ENCODE measurements at regions not wholly inside any gene's neighbourhood (a gene's known extent, or its start where the extent isn't known, plus 50 kb on each side); places are given as distances from the start of the nearest gene placed in this dataset.

DNA sequence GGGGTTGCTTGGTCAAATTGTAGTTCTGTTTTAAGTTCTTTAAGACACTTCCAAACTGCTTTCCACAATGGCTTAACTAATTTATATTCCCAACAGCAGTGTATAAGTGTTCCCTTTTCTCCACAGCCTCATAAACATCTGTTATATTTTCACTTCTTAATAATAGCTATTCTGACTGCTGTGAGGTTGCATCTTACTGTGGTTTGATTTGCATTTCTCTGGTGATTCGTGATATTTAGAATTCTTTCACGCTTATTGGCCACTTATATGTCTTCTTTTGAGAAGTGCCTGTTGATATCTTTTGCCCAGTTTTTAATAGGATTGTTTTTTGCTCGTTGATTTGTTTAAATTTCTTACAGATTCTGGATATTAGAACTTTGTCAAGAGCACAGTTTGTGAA, 278.6 kb upstream of the ITM2A start:
- Histone ChIP-seq H3K4me1 (ENCODE audit: control insufficient read depth in 2 of 2, insufficient read depth in 2 of 2, low read length in 2 of 2) (no peaks in the 10 kb centered on the region), H3K4me3 (ENCODE audit: low read length) (no peak overlapping the region), H3K27ac (ENCODE audit: low read depth, low read length) (no peak overlapping the region), H3K27me3 (ENCODE audit: control insufficient read depth in 2 of 2, insufficient read depth in 2 of 2, low read length in 2 of 2) (no peaks in the 10 kb centered on the region), H3K9me3 (ENCODE audit: control insufficient read depth in 2 of 3, low read length in 3 of 3) (no peaks in the 10 kb centered on the region), H3K36me3 (ENCODE audit: control insufficient read depth in 2 of 3, insufficient read depth in 3 of 3, low read length in 3 of 3) (no peaks in the 10 kb centered on the region)
- peaks cover 0 to under 1% (median 0%) of the 10 kb centered on the region in 5 donors for H3K27me3 Mint-ChIP-seq
- H3K4me3 Mint-ChIP-seq, result no peak overlapping the region
- DNase-seq (no peak), ATAC-seq (no peak)
- no peaks in the 10 kb centered on the region for H3K9me3 Mint-ChIP-seq
- no peaks in the 10 kb centered on the region for H3K4me1 Mint-ChIP-seq
- ChIA-PET POLR2A (no interaction called here), CTCF (no interaction called here)
- intact Hi-C loops (cut with micrococcal nuclease), result no loop called here
- H3K36me3 Mint-ChIP-seq, result no peaks in the 10 kb centered on the region
- no peak overlapping the region for H3K27ac Mint-ChIP-seq

GRCh38 chrX:79631526-79631925, 264.4 kb upstream of the ITM2A start:
- CTCF ChIA-PET, result no interaction called here
- Mint-ChIP-seq H3K4me1 (no peaks in the 10 kb centered on the region), H3K4me3 (no peak overlapping the region), H3K27ac (no peak overlapping the region), H3K9me3 (peaks cover 0 to 3% (median 0%) of the 10 kb centered on the region in 11 donors), H3K27me3 (peaks cover 0 to 8% (median 0%) of the 10 kb centered on the region in 5 donors), H3K36me3 (no peaks in the 10 kb centered on the region)
- H3K36me3 ChIP-seq (ENCODE audit: control insufficient read depth in 2 of 3, insufficient read depth in 3 of 3, low read length in 3 of 3), result no peaks in the 10 kb centered on the region
- no peak for DNase-seq
- H3K9me3 ChIP-seq (ENCODE audit: control insufficient read depth in 2 of 3, low read length in 3 of 3), result no peaks in the 10 kb centered on the region
- no peak for ATAC-seq
- H3K27me3 ChIP-seq (ENCODE audit: control insufficient read depth in 2 of 2, insufficient read depth in 2 of 2, low read length in 2 of 2), result no peaks in the 10 kb centered on the region
- no peak overlapping the region for H3K4me3 ChIP-seq (ENCODE audit: low read length)
- intact Hi-C loops (cut with micrococcal nuclease), result no loop called here
- H3K4me1 ChIP-seq (ENCODE audit: control insufficient read depth in 2 of 2, insufficient read depth in 2 of 2, low read length in 2 of 2), result no peaks in the 10 kb centered on the region
- POLR2A ChIA-PET, result no interaction called here
- no peak overlapping the region for H3K27ac ChIP-seq (ENCODE audit: low read depth, low read length)

- H3K36me3 Mint-ChIP-seq, result no peaks in the 10 kb centered on the region
- no peaks in the 10 kb centered on the region for H3K9me3 ChIP-seq (ENCODE audit: control insufficient read depth in 2 of 3, low read length in 3 of 3)
- no peaks in the 10 kb centered on the region for H3K4me1 Mint-ChIP-seq
- no peaks in the 10 kb centered on the region for H3K27me3 ChIP-seq (ENCODE audit: control insufficient read depth in 2 of 2, insufficient read depth in 2 of 2, low read length in 2 of 2)
- H3K4me1 ChIP-seq (ENCODE audit: control insufficient read depth in 2 of 2, insufficient read depth in 2 of 2, low read length in 2 of 2), result no peaks in the 10 kb centered on the region
- ChIA-PET CTCF (interaction anchor here (0.6 kb wide), 1 partner anchor 466 kb away, joined by 3 read pairs; no protein-coding TSS in a partner anchor), POLR2A (no interaction called here)
- no peak overlapping the region for H3K27ac ChIP-seq (ENCODE audit: low read depth, low read length)
- H3K9me3 Mint-ChIP-seq, result peaks cover 0 to 3% (median 0%) of the 10 kb centered on the region in 11 donors
- H3K4me3 Mint-ChIP-seq, result no peak overlapping the region
- intact Hi-C loops (cut with micrococcal nuclease), result no loop called here
- no peak for ATAC-seq
- H3K36me3 ChIP-seq (ENCODE audit: control insufficient read depth in 2 of 3, insufficient read depth in 3 of 3, low read length in 3 of 3), result no peaks in the 10 kb centered on the region
- peaks cover 0 to 3% (median 0%) of the 10 kb centered on the region in 5 donors for H3K27me3 Mint-ChIP-seq
- H3K4me3 ChIP-seq (ENCODE audit: low read length), result no peak overlapping the region
- no peak for DNase-seq
- H3K27ac Mint-ChIP-seq, result no peak overlapping the region
Measured at GRCh38 chrX:79630033-79631009, 263.2 kb upstream of the ITM2A start.

GRCh38 chrX:79623098-79623762, 256.1 kb upstream of the ITM2A start:
- no peak overlapping the region for H3K27ac Mint-ChIP-seq
- POLR2A ChIA-PET, result no interaction called here
- no peaks in the 10 kb centered on the region for H3K36me3 ChIP-seq (ENCODE audit: control insufficient read depth in 2 of 3, insufficient read depth in 3 of 3, low read length in 3 of 3)
- H3K4me3 ChIP-seq (ENCODE audit: low read length), result no peak overlapping the region
- no peak overlapping the region for H3K4me3 Mint-ChIP-seq
- H3K4me1 ChIP-seq (ENCODE audit: control insufficient read depth in 2 of 2, insufficient read depth in 2 of 2, low read length in 2 of 2), result no peaks in the 10 kb centered on the region
- no peak overlapping the region for H3K27ac ChIP-seq (ENCODE audit: low read depth, low read length)
- ATAC-seq (no peak), DNase-seq (no peak)
- no peaks in the 10 kb centered on the region for H3K36me3 Mint-ChIP-seq
- no peaks in the 10 kb centered on the region for H3K27me3 ChIP-seq (ENCODE audit: control insufficient read depth in 2 of 2, insufficient read depth in 2 of 2, low read length in 2 of 2)
- CTCF ChIA-PET, result no interaction called here
- intact Hi-C loops (cut with micrococcal nuclease), result no loop called here
- peaks cover 0 to 8% (median 3%) of the 10 kb centered on the region in 5 donors for H3K27me3 Mint-ChIP-seq
- peaks cover 0 to 3% (median 0%) of the 10 kb centered on the region in 11 donors for H3K9me3 Mint-ChIP-seq
- H3K9me3 ChIP-seq (ENCODE audit: control insufficient read depth in 2 of 3, low read length in 3 of 3), result no peaks in the 10 kb centered on the region
- H3K4me1 Mint-ChIP-seq, result no peaks in the 10 kb centered on the region

- intact Hi-C loops (cut with micrococcal nuclease), result no loop called here
- H3K4me1 Mint-ChIP-seq, result no peaks in the 10 kb centered on the region
- no peak overlapping the region for H3K27ac Mint-ChIP-seq
- no peaks in the 10 kb centered on the region for H3K36me3 Mint-ChIP-seq
- no peak for DNase-seq
- no peak for ATAC-seq
- H3K27me3 Mint-ChIP-seq, result peaks cover 0 to 4% (median 0%) of the 10 kb centered on the region in 5 donors
- H3K4me1 ChIP-seq (ENCODE audit: control insufficient read depth in 2 of 2, insufficient read depth in 2 of 2, low read length in 2 of 2), result no peaks in the 10 kb centered on the region
- no peak overlapping the region for H3K4me3 ChIP-seq (ENCODE audit: low read length)
- no peak overlapping the region for H3K4me3 Mint-ChIP-seq
- H3K27me3 ChIP-seq (ENCODE audit: control insufficient read depth in 2 of 2, insufficient read depth in 2 of 2, low read length in 2 of 2), result no peaks in the 10 kb centered on the region
- H3K27ac ChIP-seq (ENCODE audit: low read depth, low read length), result no peak overlapping the region
- H3K9me3 Mint-ChIP-seq, result no peaks in the 10 kb centered on the region
- H3K9me3 ChIP-seq (ENCODE audit: control insufficient read depth in 2 of 3, low read length in 3 of 3), result no peaks in the 10 kb centered on the region
- no peaks in the 10 kb centered on the region for H3K36me3 ChIP-seq (ENCODE audit: control insufficient read depth in 2 of 3, insufficient read depth in 3 of 3, low read length in 3 of 3)
- CTCF ChIA-PET, result no interaction called here
- POLR2A ChIA-PET, result no interaction called here
Measured at GRCh38 chrX:79618280-79618679, 251.1 kb upstream of the ITM2A start.

DNA sequence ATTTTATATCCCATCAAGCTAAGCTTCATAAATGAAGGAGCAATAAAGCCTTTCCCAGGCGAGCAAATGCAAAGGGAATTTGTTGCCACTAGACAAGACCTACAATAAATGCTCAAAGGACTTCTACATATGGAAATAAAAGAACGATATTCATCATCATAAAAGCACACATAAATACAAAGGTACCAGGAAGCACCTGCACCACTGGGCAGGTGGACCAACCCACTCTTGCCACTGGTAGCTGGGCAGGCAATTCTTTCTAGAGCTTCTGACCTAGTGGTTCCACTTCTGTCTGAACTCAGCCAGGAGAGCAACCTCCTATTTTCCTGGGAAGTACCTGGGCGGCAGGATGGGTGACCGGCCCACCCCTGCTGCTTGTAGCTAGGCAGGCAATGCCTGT, 237.2 kb upstream of the ITM2A start:
- intact Hi-C loops (cut with micrococcal nuclease), result no loop called here
- H3K36me3 Mint-ChIP-seq, result no peaks in the 10 kb centered on the region
- POLR2A ChIA-PET, result no interaction called here

More for the DNA sequence above, 237.2 kb upstream of the ITM2A start:
- DNase-seq (no peak), ATAC-seq (no peak)
- no peak overlapping the region for H3K4me3 Mint-ChIP-seq
- H3K27ac ChIP-seq (ENCODE audit: low read depth, low read length), result no peak overlapping the region
- peaks cover 0 to 3% (median 0%) of the 10 kb centered on the region in 11 donors for H3K9me3 Mint-ChIP-seq
- peaks cover 0 to 4% (median 0%) of the 10 kb centered on the region in 5 donors for H3K27me3 Mint-ChIP-seq
- H3K36me3 ChIP-seq (ENCODE audit: control insufficient read depth in 2 of 3, insufficient read depth in 3 of 3, low read length in 3 of 3), result no peaks in the 10 kb centered on the region
- no peaks in the 10 kb centered on the region for H3K4me1 Mint-ChIP-seq
- CTCF ChIA-PET, result no interaction called here
- H3K27me3 ChIP-seq (ENCODE audit: control insufficient read depth in 2 of 2, insufficient read depth in 2 of 2, low read length in 2 of 2), result no peaks in the 10 kb centered on the region
- H3K4me1 ChIP-seq (ENCODE audit: control insufficient read depth in 2 of 2, insufficient read depth in 2 of 2, low read length in 2 of 2), result no peaks in the 10 kb centered on the region
- no peak overlapping the region for H3K4me3 ChIP-seq (ENCODE audit: low read length)
- no peak overlapping the region for H3K27ac Mint-ChIP-seq
- H3K9me3 ChIP-seq (ENCODE audit: control insufficient read depth in 2 of 3, low read length in 3 of 3), result no peaks in the 10 kb centered on the region

Data from naive thymus-derived CD4-positive, alpha-beta T cell (primary cell).